Activated naive CD8-positive, alpha-beta T cell treated with anti-CD3 and anti-CD28 coated beads, Interleukin-2, amount 50 U/mL, for 24 hours (primary cell): ENCODE measurements at regions not wholly inside any gene's neighbourhood (a gene's known extent, or its start where the extent isn't known, plus 50 kb on each side); places are given as distances from the start of the nearest gene placed in this dataset.
"Not testable (repeated sequence)": the region's sequence is repeated elsewhere in the genome, so short reads cannot be mapped to it uniquely, and the experiment has no call there.

Experiments used
- ATAC-seq: fragments of 150-1000 bp; cut with Tn5 transposase; one replicate; pipeline ENCODE4 v1.10.0; 2021
- DNase-seq: peaks from one replicate; pipeline ENCODE4 v3.0.0; 2021
- H3K27ac Mint-ChIP-seq: one replicate; pipeline ENCODE4 v1.8.0; 2021; ENCODE audit warnings: mild to moderate bottlenecking, mixed read lengths
- H3K27me3 Mint-ChIP-seq: one replicate; pipeline ENCODE4 v1.8.0; 2021; ENCODE audit warnings: mixed read lengths
- H3K36me3 Mint-ChIP-seq: one replicate; pipeline ENCODE4 v1.8.0; 2021; ENCODE audit warnings: low read depth, mixed read lengths
- H3K4me1 Mint-ChIP-seq: one replicate; pipeline ENCODE4 v1.8.0; 2021; ENCODE audit warnings: mixed read lengths
- H3K4me3 Mint-ChIP-seq: one replicate; pipeline ENCODE4 v1.8.0; 2021; ENCODE audit warnings: mild to moderate bottlenecking, moderate library complexity, mixed read lengths
- H3K9me3 Mint-ChIP-seq: one replicate; pipeline ENCODE4 v1.8.0; 2021; ENCODE audit warnings: mixed read lengths

GRCh38 chr12:107594995-107595394 lies 90.6 kb upstream of the PWP1 start:
- Mint-ChIP-seq H3K4me1 (peaks cover 5% of the 10 kb centered on the region), H3K9me3 (peaks cover 16% of the 10 kb centered on the region), H3K36me3 (peaks cover 20% of the 10 kb centered on the region), H3K27me3 (no peaks in the 10 kb centered on the region), H3K4me3 (no peak overlapping the region), H3K27ac (no peak overlapping the region)
- DNase-seq = no peak
- ATAC-seq = no peak

GRCh38 chr12:107597695-107598410 lies 87.7 kb upstream of the PWP1 start:
- Mint-ChIP-seq H3K27ac (no peak overlapping the region), H3K27me3 (no peaks in the 10 kb centered on the region), H3K9me3 (peaks cover 6% of the 10 kb centered on the region), H3K4me1 (peaks cover 5% of the 10 kb centered on the region), H3K36me3 (peaks cover 10% of the 10 kb centered on the region), H3K4me3 (no peak overlapping the region)
- peak; percentile 59 for ATAC-seq
- DNase-seq = no peak

DNA sequence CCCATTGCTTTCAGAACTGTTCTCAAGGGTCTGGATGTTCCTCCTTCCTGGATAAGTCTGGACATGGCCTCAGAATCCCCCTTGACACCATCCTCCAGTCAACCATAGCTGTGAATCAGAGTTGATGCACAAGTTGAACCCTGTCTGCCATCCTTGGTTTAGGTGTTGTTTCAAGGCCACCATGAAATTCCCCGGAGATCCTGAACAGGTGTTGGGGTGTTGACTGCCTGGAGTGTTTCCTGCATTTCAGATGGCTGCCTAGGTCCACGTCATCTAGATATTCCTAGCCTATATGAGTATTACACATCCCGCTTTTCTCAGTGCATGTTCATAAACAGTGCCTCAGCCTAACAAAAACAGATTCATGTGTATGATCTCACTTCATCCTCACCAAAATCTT lies 86.7 kb upstream of the PWP1 start:
- ATAC-seq = no peak
- DNase-seq = no peak
- no peaks in the 10 kb centered on the region for H3K27me3 Mint-ChIP-seq
- no peak overlapping the region for H3K27ac Mint-ChIP-seq
- H3K9me3 Mint-ChIP-seq = no peaks in the 10 kb centered on the region
- peaks cover 3% of the 10 kb centered on the region for H3K36me3 Mint-ChIP-seq
- H3K4me1 Mint-ChIP-seq = peaks cover 5% of the 10 kb centered on the region
- H3K4me3 Mint-ChIP-seq = no peak overlapping the region

DNA sequence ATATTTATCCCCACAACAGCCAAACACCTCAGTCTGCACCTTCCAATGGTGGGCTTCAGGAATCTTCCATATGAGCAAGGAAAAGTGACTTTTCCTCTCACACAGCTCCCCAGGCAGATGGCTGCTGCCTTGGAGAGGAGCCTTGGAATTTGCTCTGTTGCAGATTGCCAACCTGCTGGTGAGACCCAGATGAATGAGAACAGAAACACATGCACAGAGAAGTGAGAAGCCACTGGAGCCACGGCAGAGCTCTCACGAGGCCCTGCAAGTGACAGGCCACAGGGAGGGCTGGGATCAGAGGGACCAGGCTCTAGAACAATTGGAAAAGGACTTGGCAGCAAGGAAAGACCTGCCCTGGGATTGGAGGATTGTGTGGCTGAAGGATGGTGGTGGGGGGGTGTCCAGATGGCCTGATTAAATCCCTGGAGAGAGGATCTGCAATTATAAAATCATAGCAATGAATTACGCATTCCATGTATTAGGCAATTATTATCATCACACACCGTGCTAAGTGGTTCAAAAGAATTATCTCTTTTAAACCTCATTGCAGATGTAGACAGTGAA lies 84.9 kb upstream of the PWP1 start:
- no peaks in the 10 kb centered on the region for H3K9me3 Mint-ChIP-seq
- H3K36me3 Mint-ChIP-seq = no peaks in the 10 kb centered on the region
- ATAC-seq (no peak), DNase-seq (no peak)
- H3K27me3 Mint-ChIP-seq = no peaks in the 10 kb centered on the region
- H3K4me1 Mint-ChIP-seq = peaks cover 5% of the 10 kb centered on the region
- H3K27ac Mint-ChIP-seq = no peak overlapping the region
- H3K4me3 Mint-ChIP-seq = no peak overlapping the region

DNA sequence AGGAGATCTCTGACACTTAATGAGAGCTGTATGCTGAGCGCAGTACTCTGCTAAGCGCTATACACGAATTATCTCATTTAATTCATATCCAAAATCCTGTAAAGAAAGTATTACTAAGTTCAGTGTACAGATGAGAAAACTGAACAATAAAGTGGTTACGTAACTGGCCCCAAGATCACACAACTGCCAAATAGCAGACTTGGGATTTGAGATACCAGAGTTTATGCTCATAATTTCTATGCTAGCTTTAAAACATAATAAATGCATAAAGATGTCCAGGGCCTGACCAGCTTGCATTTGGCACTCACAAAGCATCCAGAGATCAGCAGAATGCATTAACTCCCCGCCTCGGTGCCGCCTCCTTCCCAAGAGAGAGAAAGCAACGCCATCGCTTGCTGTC lies 83.2 kb upstream of the PWP1 start:
- DNase-seq (no peak), ATAC-seq (no peak)
- no peak overlapping the region for H3K27ac Mint-ChIP-seq
- no peaks in the 10 kb centered on the region for H3K27me3 Mint-ChIP-seq
- no peaks in the 10 kb centered on the region for H3K36me3 Mint-ChIP-seq
- peaks cover 5% of the 10 kb centered on the region for H3K4me1 Mint-ChIP-seq
- no peaks in the 10 kb centered on the region for H3K9me3 Mint-ChIP-seq
- H3K4me3 Mint-ChIP-seq = no peak overlapping the region

DNA sequence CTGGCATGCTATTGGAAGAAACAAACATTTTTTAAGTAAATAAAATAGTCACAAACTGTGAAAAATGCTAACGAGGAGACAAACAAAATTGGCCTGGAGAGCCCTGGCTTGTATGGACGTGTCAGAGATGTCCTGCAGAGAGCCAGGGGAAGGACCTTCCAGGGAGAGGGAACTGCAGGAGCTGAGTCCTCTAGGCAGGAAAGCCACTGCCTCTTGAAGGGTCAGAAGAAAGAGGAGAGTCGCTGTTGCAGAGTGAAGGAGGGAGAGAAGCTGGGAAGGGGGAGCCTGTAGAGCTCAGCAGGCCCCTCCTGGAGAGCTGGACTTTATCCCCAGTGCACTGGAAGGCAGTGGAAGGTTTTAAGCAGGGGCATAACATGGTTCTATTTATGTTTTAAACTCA lies 80.3 kb upstream of the PWP1 start:
- no peaks in the 10 kb centered on the region for H3K9me3 Mint-ChIP-seq
- DNase-seq (no peak), ATAC-seq (no peak)
- H3K4me3 Mint-ChIP-seq = no peak overlapping the region
- H3K27ac Mint-ChIP-seq = no peak overlapping the region
- no peaks in the 10 kb centered on the region for H3K27me3 Mint-ChIP-seq
- H3K36me3 Mint-ChIP-seq = no peaks in the 10 kb centered on the region
- H3K4me1 Mint-ChIP-seq = no peaks in the 10 kb centered on the region

DNA sequence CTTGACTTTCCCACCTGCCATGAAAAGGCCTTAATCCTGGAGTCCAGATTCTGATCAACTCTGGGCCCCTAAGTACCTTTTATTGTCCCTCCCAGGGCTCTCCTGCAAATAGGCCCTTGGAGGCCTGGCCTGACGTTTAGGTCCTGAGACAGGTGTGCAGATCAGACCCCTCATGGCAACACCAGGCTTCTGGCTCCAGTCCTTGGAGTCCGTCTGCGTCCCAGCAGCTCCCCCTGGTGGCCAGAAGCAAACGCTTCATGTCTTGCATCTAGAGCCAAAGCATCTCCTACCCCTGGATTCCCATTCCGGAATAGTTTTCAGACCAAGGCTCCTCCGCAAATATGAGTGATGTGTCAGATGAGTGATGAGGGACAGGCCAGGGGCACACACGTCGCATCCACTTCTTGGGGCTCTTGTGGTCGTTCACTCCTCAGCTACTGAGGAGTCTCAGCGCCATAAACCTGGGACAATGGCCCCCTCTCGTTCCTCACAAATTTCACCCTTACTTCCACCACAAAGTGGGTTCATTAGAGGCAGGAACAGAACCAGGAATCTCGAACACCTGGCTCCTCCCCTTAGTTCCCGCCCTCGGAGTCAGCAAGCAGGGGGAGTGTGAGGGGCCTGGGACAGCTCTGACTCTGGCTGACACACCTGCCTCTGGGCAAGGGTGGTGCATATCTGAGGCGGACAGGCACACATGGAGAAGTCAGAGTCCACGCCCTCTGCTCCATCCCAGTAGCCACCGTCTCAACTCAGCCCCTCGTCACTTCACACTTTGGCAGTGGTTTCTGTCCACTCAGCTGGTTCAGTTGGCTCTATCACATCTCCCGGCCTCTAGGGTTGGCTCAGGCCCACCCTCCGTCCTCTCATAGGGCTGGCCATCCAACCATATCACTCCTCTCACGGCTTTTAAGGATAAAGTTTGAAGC lies 77.9 kb upstream of the PWP1 start:
- H3K4me1 Mint-ChIP-seq = no peaks in the 10 kb centered on the region
- no peak overlapping the region for H3K4me3 Mint-ChIP-seq
- H3K36me3 Mint-ChIP-seq = no peaks in the 10 kb centered on the region
- no peaks in the 10 kb centered on the region for H3K9me3 Mint-ChIP-seq
- DNase-seq (peak; percentile 82), ATAC-seq (peak; percentile 66)
- H3K27ac Mint-ChIP-seq = no peak overlapping the region
- no peaks in the 10 kb centered on the region for H3K27me3 Mint-ChIP-seq

DNA sequence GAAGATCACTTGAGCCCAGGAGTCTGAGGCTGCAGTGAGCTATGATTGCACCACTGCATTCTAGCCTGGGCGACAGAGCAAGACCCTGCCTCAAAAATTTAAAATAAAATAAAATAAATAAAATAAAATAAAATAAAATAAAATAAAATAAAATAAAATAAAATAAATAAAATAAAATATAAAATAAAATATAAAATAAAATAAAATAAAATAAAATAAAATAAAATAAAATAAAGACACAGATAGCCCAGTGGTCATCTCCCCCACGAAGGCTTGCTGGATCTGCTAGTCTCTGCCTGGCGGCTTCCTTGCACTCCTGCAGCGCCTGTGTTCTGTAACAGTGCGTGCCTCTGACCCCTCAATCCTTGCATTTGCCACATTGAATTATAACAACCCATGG lies 76.8 kb upstream of the PWP1 start:
- H3K36me3 Mint-ChIP-seq, ATAC-seq, H3K9me3 Mint-ChIP-seq, H3K4me3 Mint-ChIP-seq, H3K27ac Mint-ChIP-seq, DNase-seq, H3K27me3 Mint-ChIP-seq, H3K4me1 Mint-ChIP-seq: not testable (repeated sequence)

DNA sequence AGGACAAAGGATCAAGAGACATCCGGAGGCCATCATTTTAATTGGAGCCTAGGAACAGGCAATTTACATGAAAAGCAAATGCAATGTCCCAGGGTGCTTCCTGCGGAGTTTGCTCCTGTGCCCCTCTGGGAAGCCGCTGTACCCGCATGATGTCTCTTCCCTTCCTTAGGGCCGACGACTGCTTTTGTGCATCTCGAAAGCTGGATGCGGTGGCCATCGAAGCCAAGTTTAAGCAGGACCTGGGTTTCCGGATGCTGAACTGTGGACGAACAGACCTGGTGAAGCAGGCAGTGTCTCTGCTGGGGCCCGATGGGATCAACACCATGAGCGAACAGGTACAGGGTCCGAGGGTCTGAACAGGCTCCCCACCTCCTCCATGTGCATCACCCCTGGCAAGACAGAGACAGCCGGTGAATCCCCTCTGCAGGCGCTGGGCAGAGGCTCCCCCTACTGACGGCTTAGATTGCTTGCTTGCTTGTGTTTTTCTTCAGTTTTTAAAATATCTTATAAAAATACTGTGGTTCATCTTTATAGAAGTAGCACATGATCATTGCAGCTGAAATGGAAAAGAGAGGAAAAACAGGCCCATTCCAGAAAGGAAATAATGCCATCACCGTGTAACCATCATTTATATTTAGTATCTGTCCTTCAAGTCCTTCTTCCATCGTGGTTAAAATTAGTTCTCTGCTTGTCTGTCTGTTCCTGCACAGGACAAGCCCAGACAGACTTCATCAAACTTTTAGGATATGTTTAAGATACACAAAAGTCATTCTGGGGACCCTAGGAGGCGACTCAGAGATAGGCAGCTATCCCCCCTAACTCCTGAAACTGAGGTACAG lies 75.4 kb upstream of the PWP1 start:
- Mint-ChIP-seq H3K27ac (no peak overlapping the region), H3K36me3 (no peaks in the 10 kb centered on the region), H3K27me3 (no peaks in the 10 kb centered on the region), H3K4me1 (no peaks in the 10 kb centered on the region), H3K4me3 (no peak overlapping the region), H3K9me3 (no peaks in the 10 kb centered on the region)
- DNase-seq (peak; percentile 45), ATAC-seq (no peak)

GRCh38 chr12:107612508-107612907 lies 73.1 kb upstream of the PWP1 start:
- H3K4me1 Mint-ChIP-seq = no peaks in the 10 kb centered on the region
- no peaks in the 10 kb centered on the region for H3K36me3 Mint-ChIP-seq
- no peaks in the 10 kb centered on the region for H3K9me3 Mint-ChIP-seq
- no peaks in the 10 kb centered on the region for H3K27me3 Mint-ChIP-seq
- H3K4me3 Mint-ChIP-seq = no peak overlapping the region
- DNase-seq (no peak), ATAC-seq (no peak)
- no peak overlapping the region for H3K27ac Mint-ChIP-seq

- H3K9me3 Mint-ChIP-seq = no peaks in the 10 kb centered on the region
Observed at GRCh38 chr12:107616941-107617340, 68.7 kb upstream of the PWP1 start.

GRCh38 chr12:107618106-107618505 lies 67.5 kb upstream of the PWP1 start:
- ATAC-seq = no peak
- H3K27ac Mint-ChIP-seq = no peak overlapping the region
- H3K9me3 Mint-ChIP-seq = no peaks in the 10 kb centered on the region
- no peak overlapping the region for H3K4me3 Mint-ChIP-seq
- H3K4me1 Mint-ChIP-seq = no peaks in the 10 kb centered on the region
- H3K27me3 Mint-ChIP-seq = no peaks in the 10 kb centered on the region
- DNase-seq = no peak
- peaks cover 6% of the 10 kb centered on the region for H3K36me3 Mint-ChIP-seq

More at GRCh38 chr12:107616941-107617340, 68.7 kb upstream of the PWP1 start:
- no peaks in the 10 kb centered on the region for H3K4me1 Mint-ChIP-seq
- H3K4me3 Mint-ChIP-seq = no peak overlapping the region
- H3K36me3 Mint-ChIP-seq = peaks cover 4% of the 10 kb centered on the region
- no peaks in the 10 kb centered on the region for H3K27me3 Mint-ChIP-seq
- DNase-seq = no peak
- ATAC-seq = no peak
- H3K27ac Mint-ChIP-seq = no peak overlapping the region

GRCh38 chr12:107619831-107620230 lies 65.8 kb upstream of the PWP1 start:
- Mint-ChIP-seq H3K36me3 (peaks cover 16% of the 10 kb centered on the region), H3K9me3 (peaks cover 9% of the 10 kb centered on the region)

DNA sequence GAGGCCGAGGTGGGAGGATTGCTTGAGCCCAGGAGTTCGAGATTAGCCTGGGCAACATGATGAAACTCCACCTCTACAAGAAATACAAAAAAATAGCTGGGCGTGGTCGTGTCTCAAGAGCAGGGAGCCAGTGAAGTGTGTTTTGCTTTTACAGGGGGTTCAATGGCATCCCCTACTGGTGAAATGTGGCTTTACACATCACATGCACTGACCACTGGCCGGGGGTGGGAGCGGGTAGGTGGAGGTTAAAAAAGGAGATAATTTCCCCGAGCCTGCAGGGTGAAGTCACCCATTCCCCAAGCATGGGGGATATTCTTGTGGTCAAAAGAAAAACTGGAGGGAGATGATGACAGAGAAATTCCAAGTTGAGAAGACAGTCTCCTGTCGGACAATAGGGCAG lies 63.6 kb upstream of the PWP1 start:
- Mint-ChIP-seq H3K9me3 (peaks cover 15% of the 10 kb centered on the region), H3K4me1 (no peaks in the 10 kb centered on the region), H3K36me3 (peaks cover 21% of the 10 kb centered on the region), H3K27me3 (no peaks in the 10 kb centered on the region), H3K4me3 (no peak overlapping the region), H3K27ac (no peak overlapping the region)
- ATAC-seq = no peak
- peak; percentile 5 for DNase-seq

More at GRCh38 chr12:107619831-107620230, 65.8 kb upstream of the PWP1 start:
- no peak overlapping the region for H3K4me3 Mint-ChIP-seq
- no peaks in the 10 kb centered on the region for H3K4me1 Mint-ChIP-seq
- DNase-seq (no peak), ATAC-seq (no peak)
- no peaks in the 10 kb centered on the region for H3K27me3 Mint-ChIP-seq
- H3K27ac Mint-ChIP-seq = no peak overlapping the region
